Epithelial cell of prostate (primary cell): ENCODE measurements at regions not wholly inside any gene's neighbourhood (a gene's known extent, or its start where the extent isn't known, plus 50 kb on each side); places are given as distances from the start of the nearest gene placed in this dataset.

Experiments
- DNase-seq: peaks from one replicate; pipeline ENCODE4 v3.0.0-alpha.2; 2011; ENCODE audit warnings: low read depth, low spot score
- H3K27ac ChIP-seq: fragments of 450-650 bp; 2 replicates; pipeline ENCODE4 v1.5.1; 2017; ENCODE audit warnings: mild to moderate bottlenecking

- peak overlapping the region; percentile 35 for H3K27ac ChIP-seq
- DNase-seq, result no peak
These were observed 237.8 kb upstream of the ADAMTS9 start for GRCh38 chr3:64925575-64925974.

GRCh38 chr3:64924961-64925360 is 237.2 kb upstream of the ADAMTS9 start:
- DNase-seq, result no peak
- peak overlapping the region; percentile 35 for H3K27ac ChIP-seq

DNA sequence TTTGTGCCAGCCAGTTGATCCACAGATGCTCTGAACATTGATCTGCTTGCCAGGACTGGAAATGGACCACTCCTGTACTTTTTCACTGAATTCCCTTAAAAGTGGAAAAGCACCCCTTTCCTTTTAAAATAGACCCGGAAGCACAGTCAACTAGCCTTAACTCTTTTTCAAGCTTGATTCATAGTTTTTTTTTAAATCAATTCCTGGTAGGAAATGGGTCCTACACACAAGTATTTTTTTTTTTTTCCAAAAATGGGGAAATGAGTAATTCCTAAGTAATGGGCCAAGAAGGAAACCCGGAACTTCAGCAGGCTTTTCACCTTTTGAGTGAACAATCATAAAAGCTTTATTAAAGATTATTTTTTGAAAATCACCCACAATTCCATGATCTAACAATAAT is 234.4 kb upstream of the ADAMTS9 start:
- DNase-seq, result no peak
- no peak overlapping the region for H3K27ac ChIP-seq

DNA sequence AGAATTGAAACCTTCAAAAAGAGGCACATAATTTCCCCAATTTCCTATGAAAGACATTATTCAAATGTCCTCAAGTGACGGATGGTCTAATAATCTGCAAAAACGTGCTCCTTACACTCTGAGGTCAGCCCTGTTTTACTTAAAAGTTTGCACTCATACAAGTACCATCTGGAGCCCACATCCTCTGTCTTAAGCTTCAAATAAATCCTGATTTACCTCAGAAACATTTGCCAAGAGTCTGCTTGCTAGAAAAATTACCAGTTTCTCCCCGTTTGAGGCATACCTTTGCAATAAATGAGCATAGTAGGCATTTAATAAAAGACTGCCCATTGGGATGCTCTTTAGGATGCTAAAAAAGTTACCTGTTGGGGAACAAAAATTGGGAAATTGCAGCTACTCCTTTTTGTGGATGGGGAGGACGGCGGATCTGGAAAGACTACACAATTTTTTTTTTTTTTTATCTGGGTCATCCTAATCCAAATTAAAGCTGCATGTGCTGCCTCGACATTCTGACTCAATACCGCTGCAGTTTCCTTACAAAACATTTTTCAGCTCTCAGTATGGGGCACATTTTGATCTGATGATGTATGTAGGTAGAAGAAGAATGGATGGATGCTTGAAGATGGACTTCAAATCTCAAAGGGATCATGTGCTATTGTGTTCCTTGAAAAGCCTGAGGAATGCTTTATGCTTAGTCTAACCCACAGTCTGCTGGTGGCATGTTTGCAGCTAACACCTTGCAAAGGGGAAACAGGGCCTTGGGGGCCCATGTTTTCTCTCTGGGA is 233.7 kb upstream of the ADAMTS9 start:
- no peak overlapping the region for H3K27ac ChIP-seq
- DNase-seq, result no peak

DNA sequence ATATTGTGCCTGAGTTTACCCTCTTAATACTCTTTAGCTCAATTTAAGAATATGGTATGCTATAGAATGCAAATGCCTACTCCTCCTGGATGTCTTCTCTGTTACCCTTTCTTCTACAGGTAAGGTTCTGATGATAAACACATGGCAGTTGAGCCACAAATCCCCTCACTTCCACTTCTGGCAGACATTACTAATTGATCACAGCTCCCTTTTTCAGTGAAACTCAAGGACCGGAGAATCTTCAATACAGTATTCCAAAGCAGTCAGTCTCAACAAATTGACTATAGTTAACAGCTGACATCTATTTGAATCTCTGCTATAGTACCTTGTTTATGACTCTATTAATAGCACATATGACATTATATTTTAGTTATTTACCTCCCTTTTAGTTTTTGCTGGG is 232.1 kb upstream of the ADAMTS9 start:
- no peak overlapping the region for H3K27ac ChIP-seq
- DNase-seq, result no peak

DNA sequence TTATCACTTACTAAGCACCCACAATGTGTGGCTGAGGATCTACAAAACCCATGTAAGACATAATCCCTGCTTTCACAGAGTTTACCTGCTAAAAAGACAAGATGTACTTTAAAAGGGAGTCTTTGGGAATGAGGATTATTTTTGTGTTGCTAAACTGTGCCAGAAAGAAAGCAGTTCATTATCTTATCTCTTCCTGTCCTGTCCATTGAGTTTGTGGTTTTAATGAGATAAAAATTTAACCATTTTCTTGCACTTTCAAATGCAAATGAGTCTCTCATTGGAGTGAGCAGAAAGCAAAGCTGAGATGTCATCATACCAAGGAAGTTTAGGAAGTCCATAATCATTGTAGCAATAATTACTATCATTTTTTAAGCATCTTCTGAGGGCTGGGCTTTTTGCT is 231.2 kb upstream of the ADAMTS9 start:
- H3K27ac ChIP-seq, result no peak overlapping the region
- DNase-seq, result no peak

- H3K27ac ChIP-seq, result no peak overlapping the region
These were observed 230.2 kb upstream of the ADAMTS9 start for GRCh38 chr3:64917914-64918453.

GRCh38 chr3:64916937-64917336 is 229.1 kb upstream of the ADAMTS9 start:
- H3K27ac ChIP-seq, result no peak overlapping the region
- DNase-seq, result no peak

More at GRCh38 chr3:64917914-64918453, 230.2 kb upstream of the ADAMTS9 start:
- no peak for DNase-seq

DNA sequence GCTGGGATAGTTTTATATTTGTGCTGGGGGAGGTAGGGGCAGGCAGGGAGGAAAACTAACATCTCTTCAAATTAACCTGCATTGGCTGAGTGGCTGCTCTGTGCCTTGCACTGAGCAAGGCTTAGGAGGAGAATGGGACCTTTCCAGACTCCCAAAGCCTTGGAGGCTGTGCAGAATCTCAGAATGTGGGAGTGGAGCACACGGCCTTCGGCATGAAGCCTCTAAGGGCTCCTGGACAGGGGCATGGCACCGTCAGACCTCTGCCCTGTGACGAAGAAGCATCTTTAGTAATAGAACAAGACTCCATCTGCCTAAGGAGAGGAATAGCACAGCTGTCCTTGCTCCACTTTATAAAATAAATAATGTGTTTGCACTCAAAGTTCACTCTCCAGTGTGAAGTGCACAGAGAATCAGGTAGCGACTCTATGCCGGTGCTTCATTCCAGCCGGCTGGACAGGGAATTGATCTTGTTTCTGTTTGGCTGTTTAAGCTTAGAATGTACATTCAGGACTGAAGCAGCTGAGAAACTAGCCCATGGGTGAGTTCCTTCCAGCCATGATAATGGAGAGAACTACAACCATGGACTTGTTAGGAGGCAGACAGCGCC is 228.5 kb upstream of the ADAMTS9 start:
- H3K27ac ChIP-seq, result peak overlapping the region; percentile 40
- DNase-seq, result no peak

DNA sequence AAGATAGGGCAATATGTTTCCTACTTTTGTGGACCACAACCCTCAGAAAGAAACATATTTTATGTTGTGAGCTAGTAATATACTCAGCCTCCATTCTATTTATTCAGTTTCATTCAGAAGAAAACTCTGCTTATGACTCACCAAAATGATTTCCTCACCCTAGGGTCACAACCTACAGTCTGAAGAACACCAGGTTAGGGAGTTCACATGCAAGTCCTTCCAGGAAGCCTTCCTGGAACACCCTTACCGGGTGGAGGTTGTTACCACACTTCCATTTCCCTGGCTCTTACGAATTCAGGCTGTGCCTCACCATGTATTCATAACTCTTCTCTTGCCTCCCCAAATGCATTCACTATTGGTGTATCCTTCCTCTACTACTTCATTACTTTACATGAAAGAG is 228.0 kb upstream of the ADAMTS9 start:
- DNase-seq, result peak; percentile 65
- H3K27ac ChIP-seq, result peak overlapping the region; percentile 40

DNA sequence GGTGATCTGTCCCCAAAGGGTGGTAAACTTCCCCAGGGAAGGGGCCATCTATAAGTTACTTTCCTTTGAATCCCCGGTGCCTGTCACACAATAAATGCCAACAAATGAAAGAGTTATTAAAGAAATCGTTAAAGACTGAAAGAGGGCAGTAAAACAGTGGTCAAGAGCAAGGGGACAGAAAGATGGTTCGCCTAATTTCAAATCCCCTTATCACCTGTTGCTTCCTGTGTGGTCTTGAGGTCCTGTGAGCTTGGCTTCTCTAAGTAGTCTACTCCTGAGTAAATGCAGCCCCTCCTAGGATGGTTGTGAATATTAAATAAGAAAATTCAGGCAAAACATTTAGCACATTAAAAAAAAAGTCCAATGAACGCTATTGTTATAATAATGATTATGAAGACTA is 225.7 kb upstream of the ADAMTS9 start:
- no peak overlapping the region for H3K27ac ChIP-seq
- DNase-seq, result no peak

- no peak for DNase-seq
These were observed 223.3 kb upstream of the ADAMTS9 start for GRCh38 chr3:64911138-64911537.

GRCh38 chr3:64909757-64910467 is 222.1 kb upstream of the ADAMTS9 start:
- no peak for DNase-seq
- H3K27ac ChIP-seq, result no peak overlapping the region

More at GRCh38 chr3:64911138-64911537, 223.3 kb upstream of the ADAMTS9 start:
- H3K27ac ChIP-seq, result no peak overlapping the region

- no peak overlapping the region for H3K27ac ChIP-seq
- DNase-seq, result no peak
These were observed 221.2 kb upstream of the ADAMTS9 start for GRCh38 chr3:64909011-64909410.

GRCh38 chr3:64908251-64908685 is 220.5 kb upstream of the ADAMTS9 start:
- no peak for DNase-seq
- H3K27ac ChIP-seq, result no peak overlapping the region

GRCh38 chr3:64905906-64906410 is 218.2 kb upstream of the ADAMTS9 start:
- H3K27ac ChIP-seq, result no peak overlapping the region
- DNase-seq, result no peak

DNA sequence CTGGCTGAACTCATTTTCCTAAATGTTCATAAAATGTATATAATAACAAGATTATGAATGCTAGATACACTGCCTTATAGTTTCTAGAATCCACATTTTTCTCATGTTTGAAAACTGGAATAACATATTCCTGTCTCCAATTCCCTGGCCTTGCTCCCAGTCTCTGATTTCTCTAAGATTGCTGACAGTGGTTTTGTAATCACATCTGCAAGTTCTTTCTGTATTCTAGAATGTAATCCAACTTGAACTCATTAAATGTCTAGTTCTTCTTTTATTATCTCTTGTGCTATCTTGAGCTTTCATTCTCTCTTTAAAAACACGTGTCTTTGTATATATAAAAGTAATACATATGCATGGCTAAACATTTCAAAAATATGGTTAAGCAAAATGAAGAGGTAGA is 215.2 kb upstream of the ADAMTS9 start:
- no peak for DNase-seq
- H3K27ac ChIP-seq, result no peak overlapping the region

DNA sequence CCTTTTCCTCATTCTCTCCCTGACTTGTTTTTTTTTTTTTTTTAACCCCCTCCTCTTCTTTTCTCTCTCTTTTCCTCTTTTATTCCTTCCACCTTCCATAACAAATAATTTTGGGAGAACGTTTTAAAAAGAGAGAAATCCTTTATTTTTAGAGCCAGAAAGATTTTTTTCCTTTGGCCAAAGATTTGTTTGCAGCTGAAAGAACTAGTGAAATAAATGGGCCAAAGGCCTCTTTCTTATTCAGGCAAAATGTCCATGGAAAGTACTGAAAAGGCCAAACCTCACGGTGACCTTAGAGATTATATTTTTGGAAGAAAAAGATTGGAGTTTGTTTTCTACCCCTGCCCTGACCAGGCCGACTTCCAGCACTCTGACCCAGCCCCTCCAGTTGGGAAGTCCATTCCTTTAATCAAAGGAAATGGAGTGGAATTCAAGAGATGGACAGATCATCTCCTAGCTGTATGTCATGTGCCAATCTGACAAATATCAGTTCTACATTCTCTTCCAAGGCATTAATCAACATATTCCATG is 214.3 kb upstream of the ADAMTS9 start:
- no peak overlapping the region for H3K27ac ChIP-seq
- DNase-seq, result no peak

DNA sequence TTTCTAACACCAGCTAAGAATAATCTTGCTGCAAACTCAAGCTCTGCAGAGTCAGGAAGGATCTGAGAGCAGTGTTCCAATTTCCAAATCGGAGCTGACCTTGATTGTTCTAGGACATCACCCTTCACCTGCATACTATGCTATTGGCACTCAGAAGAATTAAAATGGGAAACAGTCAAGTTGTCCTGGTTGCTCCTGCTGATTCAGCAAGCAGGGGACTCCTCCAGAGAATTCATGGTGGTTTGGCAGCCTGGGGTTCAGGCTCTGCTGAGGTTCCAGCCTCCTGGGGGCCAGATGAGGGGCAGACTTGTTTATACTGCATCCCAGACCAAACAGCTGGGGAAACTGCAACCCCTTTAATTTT is 213.7 kb upstream of the ADAMTS9 start:
- H3K27ac ChIP-seq, result no peak overlapping the region
- DNase-seq, result no peak
